Transverse colon (tissue), 4 donors: ENCODE measurements at regions not wholly inside any gene's neighbourhood (a gene's known extent, or its start where the extent isn't known, plus 50 kb on each side); places are given as distances from the start of the nearest gene placed in this dataset.

Experiments used
- DNase-seq: peaks from one replicate; pipeline ENCODE4 v3.0.0-alpha.2; 2019
- H3K27ac ChIP-seq, 4 donors: fragments of 200-600 bp; sonication (generic); 2 replicates each; pipeline ENCODE4 v1.5.1; 2016 to 2018; ENCODE audit warnings: inconsistent platforms in 4 of 4
- H3K27me3 ChIP-seq: fragments of 200-600 bp; sonication (generic); 2 replicates; pipeline ENCODE4 v1.5.1; 2017; ENCODE audit warnings: inconsistent platforms
- H3K36me3 ChIP-seq, 4 donors: fragments of 200-600 bp; sonication (generic); 2 replicates each; pipeline ENCODE4 v1.5.1; 2017 to 2019; ENCODE audit warnings: inconsistent platforms in 4 of 4
- H3K4me1 ChIP-seq, 4 donors: fragments of 200-600 bp; sonication (generic); 2 replicates each; pipeline ENCODE4 v1.5.1; 2017 to 2020; ENCODE audit warnings: inconsistent platforms in 4 of 4
- H3K4me3 ChIP-seq, 4 donors: fragments of 200-600 bp; sonication (generic); 1 replicate in 1 of 4; 2 replicates in 3 of 4; pipeline versions ENCODE4 v1.5.1 to v1.6.1; 2017 to 2019; ENCODE audit warnings: inconsistent platforms in 4 of 4
- H3K9me3 ChIP-seq, 2 donors: fragments of 200-600 bp; sonication (generic); 2 replicates each; pipeline ENCODE4 v1.5.1; 2017 to 2019; ENCODE audit warnings: inconsistent platforms in 2 of 2
- EP300 ChIP-seq: sonication (generic); formaldehyde crosslinking; IDR thresholded peaks from one replicate; pipeline ENCODE4 v1.6.1; 2017; ENCODE audit warnings: antibody characterized with exemption, low read depth
- POLR2A ChIP-seq: fragments of 450-650 bp; IDR thresholded peaks from one replicate; pipeline ENCODE4 v1.6.1; 2016; ENCODE audit warnings: antibody characterized with exemption, mild to moderate bottlenecking, moderate library complexity
- POLR2AphosphoS5 ChIP-seq, 3 donors: sonication (generic); formaldehyde crosslinking; IDR thresholded peaks; one replicate each; pipeline ENCODE4 v1.6.1; 2016; ENCODE audit warnings: antibody characterized with exemption in 3 of 3
- WGBS, 2 donors: methylation state at CpG; one replicate each; pipeline ENCODE4 v1.1.5; 2018; ENCODE audit warnings: low coverage in 1 of 2; 5-methylcytosine and 5-hydroxymethylcytosine counted together
- in situ Hi-C, 4 donors: fragments of 200-750 bp; cut with MboI; loops; one replicate each; pipeline versions ENCODE4 v1.15.0 to v1.15.1; 2017; ENCODE audit warnings: low sequenced_read_pairs in 3 of 4, low pct_ligation_motif_present in 1 of 4, low pct_unique_long_range_greater_than_20kb in 1 of 4
- intact Hi-C: fragments of 100-400 bp; cut with DNase I; formaldehyde crosslinking; loops from one replicate; pipeline ENCODE4 v1.15.1; 2023; ENCODE audit warnings: low total_unique reads
- TF ChIP-seq, protein P1 (sequence below), 5 experiments: fragments of 200-600 bp in 3 of 5; fragments of 450-650 bp in 2 of 5; sonication (generic) in 3 of 5; IDR thresholded peaks; 1 replicate in 2 of 5; 2 replicates in 3 of 5; pipeline ENCODE4 v1.5.1; 2016 to 2017; ENCODE audit warnings: antibody characterized with exemption in 5 of 5, inconsistent platforms in 3 of 5, mild to moderate bottlenecking in 2 of 5, moderate library complexity in 1 of 5

DNA sequence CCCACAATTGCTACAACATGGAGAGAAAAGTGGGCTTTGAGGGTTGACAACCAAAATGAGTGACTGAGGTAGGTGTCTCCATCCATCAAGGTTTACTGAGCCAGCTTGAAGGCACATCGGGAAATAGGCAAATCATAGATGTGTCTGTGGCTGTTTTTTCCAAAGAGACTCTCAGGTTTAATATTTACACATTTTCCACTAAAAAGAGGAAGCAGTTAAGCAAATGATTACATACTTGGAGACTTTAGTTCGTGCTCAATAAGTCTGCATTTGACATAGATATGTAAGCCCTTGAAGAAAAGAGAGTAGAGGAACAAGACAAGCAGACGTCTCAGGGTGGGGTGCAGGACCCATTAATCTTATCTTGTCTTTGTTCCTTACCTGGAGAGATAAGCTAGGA lies 148.9 kb upstream of the COX10 start:
- TF ChIP-seq POLR2A (no peak), POLR2AphosphoS5 (IDR thresholded peaks at IDR 0.05) (no peak), EP300 (no peak)
- TF ChIP-seq, protein P1, sequence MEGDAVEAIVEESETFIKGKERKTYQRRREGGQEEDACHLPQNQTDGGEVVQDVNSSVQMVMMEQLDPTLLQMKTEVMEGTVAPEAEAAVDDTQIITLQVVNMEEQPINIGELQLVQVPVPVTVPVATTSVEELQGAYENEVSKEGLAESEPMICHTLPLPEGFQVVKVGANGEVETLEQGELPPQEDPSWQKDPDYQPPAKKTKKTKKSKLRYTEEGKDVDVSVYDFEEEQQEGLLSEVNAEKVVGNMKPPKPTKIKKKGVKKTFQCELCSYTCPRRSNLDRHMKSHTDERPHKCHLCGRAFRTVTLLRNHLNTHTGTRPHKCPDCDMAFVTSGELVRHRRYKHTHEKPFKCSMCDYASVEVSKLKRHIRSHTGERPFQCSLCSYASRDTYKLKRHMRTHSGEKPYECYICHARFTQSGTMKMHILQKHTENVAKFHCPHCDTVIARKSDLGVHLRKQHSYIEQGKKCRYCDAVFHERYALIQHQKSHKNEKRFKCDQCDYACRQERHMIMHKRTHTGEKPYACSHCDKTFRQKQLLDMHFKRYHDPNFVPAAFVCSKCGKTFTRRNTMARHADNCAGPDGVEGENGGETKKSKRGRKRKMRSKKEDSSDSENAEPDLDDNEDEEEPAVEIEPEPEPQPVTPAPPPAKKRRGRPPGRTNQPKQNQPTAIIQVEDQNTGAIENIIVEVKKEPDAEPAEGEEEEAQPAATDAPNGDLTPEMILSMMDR (IDR thresholded peaks at IDR 0.05) = no peak
- in situ Hi-C loops (no loop called here), intact Hi-C loops (no loop called here)
- no peak overlapping the region for H3K27ac ChIP-seq
- no peaks in the 10 kb centered on the region for H3K4me1 ChIP-seq
- no peak overlapping the region for H3K4me3 ChIP-seq
- 35 to 40% methylated on average over 3 of the region's 3 CpGs for WGBS, 2 donors
- no peaks in the 10 kb centered on the region for H3K27me3 ChIP-seq
- H3K9me3 ChIP-seq = no peaks in the 10 kb centered on the region
- no peak for DNase-seq
- H3K36me3 ChIP-seq = no peaks in the 10 kb centered on the region

DNA sequence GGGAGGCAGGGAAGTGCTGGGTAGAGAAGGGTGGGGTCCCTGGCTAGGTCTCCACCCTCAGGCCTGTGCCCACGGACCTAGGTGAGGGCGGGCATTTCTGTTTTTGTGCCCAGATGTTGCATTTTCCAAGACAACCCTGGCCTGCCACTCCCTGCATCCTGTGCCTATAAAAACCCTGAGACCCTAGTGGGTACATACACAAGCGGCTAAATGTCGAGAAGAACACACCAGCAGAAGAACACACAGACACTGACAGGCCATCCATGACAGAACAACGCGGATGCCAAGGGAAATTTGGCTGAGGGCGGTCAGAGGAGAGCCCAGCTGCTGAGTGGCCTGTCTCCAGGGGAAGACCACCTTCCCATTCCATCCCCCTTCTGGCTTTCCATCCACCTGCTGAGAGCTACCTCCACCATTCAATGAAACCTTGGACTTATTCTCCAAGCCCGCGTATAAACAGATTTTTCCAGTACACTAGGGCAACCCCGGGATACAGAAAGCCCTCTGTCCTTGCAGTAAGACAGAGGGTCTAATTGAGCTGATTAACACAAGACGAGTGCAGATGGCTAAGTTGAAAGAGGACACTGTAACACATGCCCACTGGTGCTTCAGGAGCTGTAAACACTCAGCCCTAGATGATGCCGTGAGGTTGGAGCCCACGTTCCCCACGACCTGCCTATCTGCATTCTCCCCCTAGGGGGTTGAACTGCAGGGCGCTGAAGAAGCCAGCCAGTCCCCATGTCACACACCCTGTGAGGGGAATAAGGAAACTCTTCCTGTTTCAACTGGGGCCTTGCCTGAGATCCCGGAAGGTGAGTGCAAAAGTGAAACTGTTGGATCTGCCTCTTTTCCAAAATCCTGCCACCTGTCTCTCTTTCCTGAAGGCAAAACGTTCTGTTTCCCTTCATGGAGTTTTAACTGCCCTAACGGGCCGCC lies 147.2 kb upstream of the COX10 start:
- Histone ChIP-seq H3K4me3 (no peak overlapping the region), H3K36me3 (no peaks in the 10 kb centered on the region), H3K27ac (no peak overlapping the region), H3K9me3 (no peaks in the 10 kb centered on the region), H3K27me3 (no peaks in the 10 kb centered on the region), H3K4me1 (no peaks in the 10 kb centered on the region)
- TF ChIP-seq POLR2AphosphoS5 (IDR thresholded peaks at IDR 0.05) (no peak), POLR2A (no peak), EP300 (no peak)
- TF ChIP-seq, protein P1 (IDR thresholded peaks at IDR 0.05) = no peak
- intact Hi-C loops (no loop called here), in situ Hi-C loops (no loop called here)
- whole genome bisulfite sequencing, 2 donors = 87 to 91% methylated on average over 8 to 19 of the region's 19 CpGs
- DNase-seq = no peak

DNA sequence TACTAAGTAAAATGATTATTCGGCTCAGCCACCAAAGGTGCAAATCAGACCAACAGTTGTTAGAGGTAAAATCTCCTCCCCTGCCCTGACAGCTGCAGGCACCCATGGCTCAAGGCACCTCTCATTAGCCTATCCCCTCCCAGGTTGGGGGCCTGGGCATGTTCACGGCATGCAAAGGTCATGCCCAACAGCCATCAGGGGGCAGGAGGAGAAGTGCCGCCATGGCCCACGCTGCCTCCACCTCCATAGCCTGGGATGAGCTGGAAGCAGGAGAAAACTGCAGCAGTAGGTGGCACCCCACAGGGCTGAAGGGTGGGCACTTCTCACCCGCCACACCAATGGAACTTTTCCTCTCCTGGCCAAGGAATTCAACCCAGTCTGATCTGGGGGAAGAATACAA lies 146.4 kb upstream of the COX10 start:
- Histone ChIP-seq H3K36me3 (no peaks in the 10 kb centered on the region), H3K4me1 (no peaks in the 10 kb centered on the region), H3K27me3 (no peaks in the 10 kb centered on the region), H3K27ac (no peak overlapping the region), H3K9me3 (no peaks in the 10 kb centered on the region), H3K4me3 (no peak overlapping the region)
- no peak for TF ChIP-seq POLR2A
- TF ChIP-seq, protein P1 (IDR thresholded peaks at IDR 0.05) = no peak
- no peak for TF ChIP-seq EP300
- no peak for TF ChIP-seq POLR2AphosphoS5 (IDR thresholded peaks at IDR 0.05)
- 80 to 88% methylated on average over 1 to 5 of the region's 5 CpGs for WGBS, 2 donors
- in situ Hi-C loops = no loop called here
- intact Hi-C loops = no loop called here
- no peak for DNase-seq

DNA sequence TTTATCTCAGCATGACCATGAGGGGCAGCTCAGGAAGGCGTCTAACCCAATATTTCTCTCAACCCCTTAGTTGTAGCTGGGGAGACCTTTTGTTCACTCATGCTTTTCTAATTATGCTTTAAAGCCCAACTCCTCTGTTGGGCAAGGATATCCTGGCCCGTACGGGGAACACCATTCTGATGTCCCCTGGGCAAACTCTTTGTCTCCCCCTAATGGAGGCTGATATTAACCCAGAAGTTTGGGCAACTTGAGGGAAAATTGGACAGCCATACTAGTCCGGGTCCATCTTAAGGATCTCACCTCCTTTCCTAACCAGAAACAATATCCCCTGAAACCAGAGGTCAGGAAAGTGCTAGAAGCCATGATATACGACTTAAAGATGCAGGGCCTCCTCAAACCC lies 143.7 kb upstream of the COX10 start:
- Histone ChIP-seq H3K27me3 (no peaks in the 10 kb centered on the region), H3K4me3 (no peak overlapping the region), H3K36me3 (no peaks in the 10 kb centered on the region), H3K9me3 (no peaks in the 10 kb centered on the region), H3K27ac (no peak overlapping the region), H3K4me1 (no peaks in the 10 kb centered on the region)
- DNase-seq = no peak
- intact Hi-C loops = no loop called here
- 91 to 100% methylated on average over 3 to 5 of the region's 5 CpGs for WGBS, 2 donors
- TF ChIP-seq POLR2AphosphoS5 (IDR thresholded peaks at IDR 0.05) (no peak), EP300 (no peak), POLR2A (no peak)
- TF ChIP-seq, protein P1 (IDR thresholded peaks at IDR 0.05) = no peak
- in situ Hi-C loops = no loop called here
